ENCODE measurements at regions not wholly inside any gene's neighbourhood (a gene's known extent, or its start where the extent isn't known, plus 50 kb on each side); places are given as distances from the start of the nearest gene placed in this dataset.

DNA sequence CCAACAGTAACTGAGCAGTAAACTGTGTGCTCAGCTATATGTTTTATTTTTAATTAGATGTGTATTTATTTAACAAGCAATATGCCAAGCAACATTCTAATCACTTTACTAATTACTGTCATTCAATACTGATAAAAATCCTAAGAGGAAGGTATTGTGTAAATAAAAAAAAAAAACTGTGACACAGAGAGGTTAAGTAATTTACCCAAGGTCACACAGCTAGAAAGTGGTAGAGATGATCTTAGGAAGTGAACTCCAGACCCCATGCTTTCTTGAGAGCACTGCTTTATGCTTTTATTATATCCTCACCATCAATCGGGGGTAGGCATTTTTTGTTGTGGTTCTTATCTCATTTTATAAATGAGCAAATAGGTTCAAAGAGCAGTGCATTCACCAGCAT lies 417.1 kb downstream of the RAB28 start:
- Histone ChIP-seq H4K8ac (ENCODE audit: extremely low read depth, insufficient read depth, low read length) (no peak overlapping the region), H2BK20ac (ENCODE audit: low read length) (no peak overlapping the region), H4K5ac (ENCODE audit: insufficient read length, low read depth, low read length) (no peak overlapping the region), H2BK15ac (ENCODE audit: low read length) (no peak overlapping the region), H3K9me3 (ENCODE audit: insufficient read depth in 2 of 2, low read depth in 1 of 2, low read length in 1 of 2) (no peaks in the 10 kb centered on the region), H3K9ac (replicated peaks in 1 of 4; ENCODE audit: extremely low read depth in 1 of 4, low read depth in 3 of 4, low read length in 3 of 4) (no peak overlapping the region), H3K4me1 (replicated peaks in 1 of 4; ENCODE audit: control insufficient read depth in 3 of 4, insufficient read depth in 4 of 4, low read length in 3 of 4) (peaks cover 0 to 5% (median 1%) of the 10 kb centered on the region in 4 experiments; a peak in 3 of 7 replicates), H2BK120ac (replicated peaks; ENCODE audit: low read depth, low read length) (no peak overlapping the region), H2AK5ac (ENCODE audit: low read depth, low read length) (no peak overlapping the region), H3K18ac (ENCODE audit: extremely low read depth, low read length) (no peak overlapping the region), H3K4me3 (ENCODE audit: extremely low read depth in 1 of 4, insufficient read depth in 2 of 4, low read depth in 3 of 4, low read length in 4 of 4) (no peak overlapping the region), H2BK5ac (ENCODE audit: low read depth, low read length) (no peak overlapping the region), H4K20me1 (replicated peaks in 1 of 2; ENCODE audit: control insufficient read depth in 1 of 2, insufficient read depth in 2 of 2, low read length in 2 of 2) (no peaks in the 10 kb centered on the region), H3K14ac (ENCODE audit: insufficient read length) (no peak overlapping the region), H3K79me1 (ENCODE audit: low read depth, low read length) (no peaks in the 10 kb centered on the region), H2BK12ac (ENCODE audit: low read depth, low read length) (no peak overlapping the region), H4K91ac (replicated peaks; ENCODE audit: insufficient read length, low read length) (no peak overlapping the region), H3K79me2 (ENCODE audit: control insufficient read depth in 1 of 2, insufficient read depth in 2 of 2, low read length in 2 of 2) (no peaks in the 10 kb centered on the region), H3K36me3 (ENCODE audit: control insufficient read depth in 2 of 4, insufficient read depth in 4 of 4, low read length in 3 of 4) (no peaks in the 10 kb centered on the region), H3K56ac (replicated peaks; ENCODE audit: insufficient read length, low read depth, low read length) (no peak overlapping the region), H3K4me2 (ENCODE audit: insufficient read depth in 1 of 2, low read depth in 2 of 2, low read length in 2 of 2) (no peak overlapping the region), H2AFZ (ENCODE audit: low read length) (no peak overlapping the region), H3K27me3 (replicated peaks in 1 of 4; ENCODE audit: control insufficient read depth in 3 of 4, extremely low read depth in 1 of 4, insufficient read depth in 3 of 4, low read length in 3 of 4) (no peaks in the 10 kb centered on the region), H3K23me2 (ENCODE audit: low read depth, low read length) (no peaks in the 10 kb centered on the region), H3K23ac (ENCODE audit: insufficient read length) (no peak overlapping the region), H3K4ac (replicated peaks; ENCODE audit: insufficient read length, low read depth, low read length) (no peak overlapping the region), H3K27ac (ENCODE audit: low read depth, low read length) (no peak overlapping the region)
- ChIA-PET POLR2A (ENCODE audit: partially characterized antibody) (no interaction called here), CTCF (ENCODE audit: partially characterized antibody) (interaction anchor here (0.8 to 1.9 kb wide), 3 partner anchors 145 to 215 kb away, joined by 3 to 7 read pairs (median 4); no protein-coding TSS in a partner anchor)
- TF ChIP-seq KDM1A (IDR thresholded peaks at IDR 0.05; ENCODE audit: borderline replicate concordance, low read length) = peak; percentile 44; the same call in 1 of the 2 replicates
- TF ChIP-seq, protein P1, sequence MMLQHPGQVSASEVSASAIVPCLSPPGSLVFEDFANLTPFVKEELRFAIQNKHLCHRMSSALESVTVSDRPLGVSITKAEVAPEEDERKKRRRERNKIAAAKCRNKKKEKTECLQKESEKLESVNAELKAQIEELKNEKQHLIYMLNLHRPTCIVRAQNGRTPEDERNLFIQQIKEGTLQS (IDR thresholded peaks at IDR 0.05; ENCODE audit: insufficient read depth, low read depth, low read length) = no peak
- FAIRE-seq = no peak
- WGBS, 2 experiments (ENCODE audit: extremely low coverage in 1 of 2, insufficient coverage in 1 of 2, insufficient read length in 1 of 2, insufficient replicate concordance in 2 of 2, low coverage in 1 of 2, low lambda C conversion rate in 2 of 2, missing lambda C conversion rate in 1 of 2) = 94% methylated on average over 1 of the region's 1 CpG; no CpG with 5 or more reads in 1 of the 2 experiments
- no peak for DNase-seq (ENCODE audit: low read depth in 1 of 2, low spot score in 2 of 2)
